ENCODE measurements at regions not wholly inside any gene's neighbourhood (a gene's known extent, or its start where the extent isn't known, plus 50 kb on each side); places are given as distances from the start of the nearest gene placed in this dataset.

DNA sequence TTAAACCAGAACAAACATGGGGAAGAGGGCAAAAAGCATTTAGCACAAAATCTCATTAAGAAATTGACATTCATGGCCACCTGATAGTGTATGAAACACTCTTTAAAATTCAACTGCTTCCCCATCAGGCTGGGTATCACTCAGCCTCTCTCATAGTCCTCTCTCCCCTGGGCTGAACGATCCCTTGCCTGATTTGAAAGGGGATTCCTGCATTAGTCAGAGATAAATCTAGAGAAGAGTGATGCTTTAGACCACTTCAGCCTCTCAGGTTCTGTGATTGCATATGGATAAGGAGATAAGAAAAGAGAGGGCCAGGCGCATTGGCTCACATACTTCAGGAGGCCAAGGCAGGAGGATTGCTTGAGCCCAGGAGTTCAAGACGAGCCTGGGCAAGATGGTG is 280.0 kb downstream of the SOX9 start:
- TF ChIP-seq, protein P1, sequence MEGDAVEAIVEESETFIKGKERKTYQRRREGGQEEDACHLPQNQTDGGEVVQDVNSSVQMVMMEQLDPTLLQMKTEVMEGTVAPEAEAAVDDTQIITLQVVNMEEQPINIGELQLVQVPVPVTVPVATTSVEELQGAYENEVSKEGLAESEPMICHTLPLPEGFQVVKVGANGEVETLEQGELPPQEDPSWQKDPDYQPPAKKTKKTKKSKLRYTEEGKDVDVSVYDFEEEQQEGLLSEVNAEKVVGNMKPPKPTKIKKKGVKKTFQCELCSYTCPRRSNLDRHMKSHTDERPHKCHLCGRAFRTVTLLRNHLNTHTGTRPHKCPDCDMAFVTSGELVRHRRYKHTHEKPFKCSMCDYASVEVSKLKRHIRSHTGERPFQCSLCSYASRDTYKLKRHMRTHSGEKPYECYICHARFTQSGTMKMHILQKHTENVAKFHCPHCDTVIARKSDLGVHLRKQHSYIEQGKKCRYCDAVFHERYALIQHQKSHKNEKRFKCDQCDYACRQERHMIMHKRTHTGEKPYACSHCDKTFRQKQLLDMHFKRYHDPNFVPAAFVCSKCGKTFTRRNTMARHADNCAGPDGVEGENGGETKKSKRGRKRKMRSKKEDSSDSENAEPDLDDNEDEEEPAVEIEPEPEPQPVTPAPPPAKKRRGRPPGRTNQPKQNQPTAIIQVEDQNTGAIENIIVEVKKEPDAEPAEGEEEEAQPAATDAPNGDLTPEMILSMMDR (conservative IDR thresholded peaks at IDR 0.05; ENCODE audit: low read depth, low read length): no peak
- TF ChIP-seq EZH2 (IDR thresholded peaks at IDR 0.05; ENCODE audit: low read length, unreplicated experiment): no peak

All from PC-3 (cell line).